Fibroblast of the aortic adventitia (primary cell): ENCODE measurements at regions not wholly inside any gene's neighbourhood (a gene's known extent, or its start where the extent isn't known, plus 50 kb on each side); places are given as distances from the start of the nearest gene placed in this dataset.

Source experiments
- DNase-seq: peaks from one replicate; pipeline ENCODE4 v3.0.0-alpha.2; 2010; ENCODE audit warnings: low read depth
- H3K4me3 ChIP-seq: 2 replicates; pipeline ENCODE4 v1.5.1; 2011; ENCODE audit warnings: low read depth, mild to moderate bottlenecking, control low read depth, low read length, moderate library complexity
- CTCF ChIP-seq: IDR thresholded peaks from 2 replicates; pipeline ENCODE4 v1.5.1; 2011; ENCODE audit warnings: mild to moderate bottlenecking, low read length, control low read depth, inconsistent platforms; ENCODE audit not compliant: insufficient read depth

- TF ChIP-seq CTCF = no peak
- no peak overlapping the region for H3K4me3 ChIP-seq
- no peak for DNase-seq
These were observed 123.1 kb upstream of the MID1 start for GRCh38 chrX:10743476-10743875.

- no peak overlapping the region for H3K4me3 ChIP-seq
- TF ChIP-seq CTCF = no peak
- DNase-seq = no peak
These were observed 123.6 kb upstream of the MID1 start for GRCh38 chrX:10744007-10744406.

- TF ChIP-seq CTCF = no peak
- DNase-seq = no peak
- no peak overlapping the region for H3K4me3 ChIP-seq
These were observed 127.6 kb upstream of the MID1 start for GRCh38 chrX:10747975-10748374.

- peak; percentile 70 for DNase-seq
- TF ChIP-seq CTCF = no peak
- no peak overlapping the region for H3K4me3 ChIP-seq
These were observed 128.7 kb upstream of the MID1 start for GRCh38 chrX:10749113-10749512.

GRCh38 chrX:10750581-10750980 lies 130.2 kb upstream of the MID1 start:
- no peak for DNase-seq
- no peak overlapping the region for H3K4me3 ChIP-seq
- no peak for TF ChIP-seq CTCF

GRCh38 chrX:10753116-10753515 lies 132.7 kb upstream of the MID1 start:
- DNase-seq = no peak
- H3K4me3 ChIP-seq = no peak overlapping the region
- no peak for TF ChIP-seq CTCF

GRCh38 chrX:10754445-10754844 lies 134.1 kb upstream of the MID1 start:
- DNase-seq = no peak
- no peak for TF ChIP-seq CTCF
- no peak overlapping the region for H3K4me3 ChIP-seq
